ENCODE measurements at regions not wholly inside any gene's neighbourhood (a gene's known extent, or its start where the extent isn't known, plus 50 kb on each side); places are given as distances from the start of the nearest gene placed in this dataset.
"Not testable (repeated sequence)": the region's sequence is repeated elsewhere in the genome, so short reads cannot be mapped to it uniquely, and the experiment has no call there.

GRCh38 chr3:146382386-146382785 is 87.0 kb downstream of the PLSCR2 start:
- DNase-seq = no peak

DNA sequence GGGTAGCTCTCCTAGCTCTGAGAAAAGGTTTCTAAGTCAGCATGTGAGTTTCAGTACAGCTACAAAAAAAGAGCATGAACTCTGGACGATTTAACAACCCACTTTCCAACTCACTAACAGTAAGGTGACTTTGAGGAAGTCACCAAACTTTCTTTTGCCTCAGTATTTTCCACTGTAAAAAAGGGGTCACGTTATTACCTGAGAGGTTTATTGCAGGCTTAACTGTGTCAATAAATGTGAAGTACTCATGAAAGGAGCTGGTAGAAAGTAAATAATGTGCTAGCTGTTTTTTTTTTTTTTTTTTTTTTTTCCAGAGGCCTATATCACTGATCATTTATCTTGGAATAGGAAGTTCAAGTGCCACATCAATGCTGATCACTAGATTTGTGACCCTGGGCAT is 89.3 kb downstream of the PLSCR2 start:
- DNase-seq = no peak

- DNase-seq = no peak
Observed at GRCh38 chr3:146375219-146375618, 94.1 kb downstream of the PLSCR2 start.

- DNase-seq = no peak
Observed at GRCh38 chr3:146374146-146374545, 95.2 kb downstream of the PLSCR2 start.

GRCh38 chr3:146371902-146372301 is 97.5 kb downstream of the PLSCR2 start:
- no peak for DNase-seq

- no peak for DNase-seq
Observed at GRCh38 chr3:146368882-146369523, 100.4 kb downstream of the PLSCR2 start.

DNA sequence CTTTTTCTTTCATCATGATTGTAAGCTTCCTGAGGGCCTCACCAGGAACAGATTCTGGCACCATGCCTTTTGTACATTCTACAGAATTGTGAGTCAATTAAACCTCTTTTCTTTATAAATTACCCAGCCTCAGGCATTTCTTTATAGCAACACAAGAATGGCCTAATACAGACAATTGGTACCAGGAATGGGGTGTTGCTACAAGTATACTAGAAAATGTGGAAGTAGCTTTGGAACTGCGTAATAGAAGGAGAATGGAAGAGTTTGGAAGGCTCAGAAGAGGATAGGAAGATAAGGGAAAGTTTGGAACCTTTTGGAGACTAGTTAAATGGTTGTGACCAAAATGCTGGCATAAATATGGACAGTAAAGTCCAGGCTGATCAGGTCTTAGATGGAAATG is 108.9 kb upstream of the PLSCR4 start:
- DNase-seq = no peak

- DNase-seq = not testable (repeated sequence)
Observed at GRCh38 chr3:146354421-146354820, 103.5 kb upstream of the PLSCR4 start.

DNA sequence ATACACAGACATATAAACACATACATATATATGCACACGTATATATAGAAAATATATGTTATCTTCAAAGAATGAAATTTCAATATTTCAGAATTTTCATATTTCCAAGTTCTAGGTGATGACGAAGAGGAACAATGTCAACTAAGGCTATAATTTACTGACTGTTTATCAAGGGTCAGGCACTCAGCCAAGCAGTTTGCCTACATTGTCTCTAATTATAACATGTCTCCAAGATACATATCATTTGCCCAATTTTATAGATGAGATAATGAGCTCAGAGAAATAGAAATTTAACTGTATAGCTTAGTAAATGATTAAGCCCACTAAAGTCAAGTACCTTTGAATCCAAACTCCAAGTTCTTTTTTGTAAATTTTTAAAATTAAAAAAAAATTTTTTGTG is 99.9 kb upstream of the PLSCR4 start:
- peak; percentile 51 for DNase-seq

GRCh38 chr3:146345900-146346299 is 95.0 kb upstream of the PLSCR4 start:
- no peak for DNase-seq

DNA sequence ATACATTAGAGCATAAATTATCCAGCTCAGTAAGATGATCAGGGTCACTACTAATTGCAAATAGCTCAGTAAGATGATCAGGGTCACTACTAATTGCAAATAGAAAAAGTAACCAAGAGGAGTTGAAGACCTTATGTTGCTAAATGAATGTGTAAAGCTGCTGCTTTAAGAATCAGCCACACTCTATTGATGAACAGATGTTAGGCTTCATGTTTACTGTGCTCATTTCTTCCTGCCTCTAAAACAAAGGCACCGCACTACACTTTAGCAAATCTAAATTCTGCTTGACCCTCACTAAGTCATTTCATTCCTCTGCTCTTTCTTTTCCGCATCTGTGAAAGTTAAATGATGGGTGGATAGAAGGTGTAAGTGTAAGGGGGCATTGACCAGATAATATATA is 92.6 kb upstream of the PLSCR4 start:
- DNase-seq = no peak

DNA sequence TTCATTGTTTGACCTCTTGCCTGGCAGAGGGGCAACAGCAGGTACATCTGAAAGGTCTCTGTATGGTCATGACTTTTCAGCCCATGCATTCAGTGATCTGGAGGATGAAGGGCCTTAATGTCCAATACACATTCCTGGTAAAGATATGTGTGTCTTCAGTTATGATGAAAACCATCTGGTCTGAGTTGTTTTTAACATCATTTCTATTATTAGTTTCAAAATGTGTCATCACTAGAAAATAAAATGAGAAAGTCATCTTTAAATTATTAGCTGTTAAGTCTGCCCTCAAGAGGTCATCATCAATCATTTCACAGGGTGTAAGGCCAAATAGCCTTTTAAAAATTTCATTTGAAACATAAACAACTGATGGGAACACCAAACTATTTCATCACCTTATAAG is 92.1 kb upstream of the PLSCR4 start:
- DNase-seq = no peak

- DNase-seq = no peak
Observed at GRCh38 chr3:146339349-146339748, 88.4 kb upstream of the PLSCR4 start.

GRCh38 chr3:146337991-146338390 is 87.1 kb upstream of the PLSCR4 start:
- no peak for DNase-seq

DNA sequence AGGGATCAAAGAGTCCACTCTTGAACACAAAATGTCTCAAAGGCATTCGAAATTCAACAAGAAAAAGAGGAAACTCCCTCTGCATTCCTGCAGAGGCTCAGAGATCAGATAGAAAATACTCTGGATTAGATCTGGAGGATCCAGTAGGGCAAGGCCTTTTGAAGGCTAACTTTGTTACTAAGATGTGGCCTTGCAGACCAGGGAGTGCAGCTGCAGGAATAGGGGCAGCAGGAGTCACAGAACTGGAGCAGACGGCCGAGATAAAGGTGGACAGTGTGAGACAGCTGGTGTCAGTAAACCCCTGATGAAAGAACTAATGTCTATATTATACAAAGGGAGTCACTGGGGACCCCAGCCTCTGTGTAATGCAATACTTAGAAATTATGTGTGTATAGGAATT is 84.5 kb upstream of the PLSCR4 start:
- DNase-seq = no peak

- no peak for DNase-seq
Observed at GRCh38 chr3:146334151-146334550, 83.2 kb upstream of the PLSCR4 start.

DNA sequence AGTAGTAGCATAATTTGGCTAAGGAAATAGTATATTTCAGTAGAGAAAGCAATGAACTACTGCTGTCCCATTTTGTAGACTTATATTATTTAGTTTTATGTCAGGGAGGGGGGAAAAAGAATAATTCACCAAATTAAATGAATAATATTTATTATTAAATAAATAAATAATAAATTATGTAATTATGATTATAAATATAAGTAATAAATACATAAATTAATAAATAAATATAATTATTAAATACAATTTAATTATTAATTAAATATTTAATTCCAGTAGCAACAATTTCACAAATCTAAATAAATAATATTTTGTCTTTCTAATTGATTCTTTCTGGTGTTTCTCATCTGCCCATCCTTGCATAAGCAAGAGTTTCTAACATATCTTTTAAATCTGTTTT is 81.1 kb upstream of the PLSCR4 start:
- no peak for DNase-seq

DNA sequence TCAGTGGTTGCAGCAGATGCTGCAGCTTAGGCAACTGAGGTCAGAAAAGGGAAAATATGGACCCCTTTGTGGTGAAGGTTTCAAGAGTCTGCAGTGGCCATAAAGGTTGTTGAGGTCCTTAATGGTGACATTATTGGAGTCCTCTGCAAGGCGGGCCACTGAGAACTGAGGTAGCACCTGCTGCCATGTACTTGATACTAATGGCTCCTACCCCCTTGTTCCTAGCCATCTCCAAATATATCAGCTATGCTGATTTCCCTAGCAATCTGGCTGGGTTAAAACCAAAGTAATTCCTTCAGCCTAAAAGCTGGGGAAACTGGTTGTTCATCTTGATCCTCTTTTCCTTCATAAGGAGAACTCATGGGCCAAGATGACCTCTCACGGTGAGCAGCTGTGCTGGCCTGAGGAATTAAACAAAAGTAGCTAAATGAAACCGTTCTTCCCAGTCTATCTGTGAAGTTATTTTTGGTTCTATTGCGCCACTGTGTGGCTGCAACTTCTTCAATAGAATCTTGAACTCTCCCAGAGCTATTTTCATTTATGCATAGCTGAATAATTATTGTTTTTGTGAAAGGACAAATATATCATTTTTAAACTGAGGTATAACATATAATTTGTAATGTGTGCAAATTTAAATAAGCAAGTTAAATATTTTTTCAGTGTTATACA is 76.1 kb upstream of the PLSCR4 start:
- DNase-seq = no peak

GRCh38 chr3:146325170-146325569 is 74.3 kb upstream of the PLSCR4 start:
- no peak for DNase-seq

DNA sequence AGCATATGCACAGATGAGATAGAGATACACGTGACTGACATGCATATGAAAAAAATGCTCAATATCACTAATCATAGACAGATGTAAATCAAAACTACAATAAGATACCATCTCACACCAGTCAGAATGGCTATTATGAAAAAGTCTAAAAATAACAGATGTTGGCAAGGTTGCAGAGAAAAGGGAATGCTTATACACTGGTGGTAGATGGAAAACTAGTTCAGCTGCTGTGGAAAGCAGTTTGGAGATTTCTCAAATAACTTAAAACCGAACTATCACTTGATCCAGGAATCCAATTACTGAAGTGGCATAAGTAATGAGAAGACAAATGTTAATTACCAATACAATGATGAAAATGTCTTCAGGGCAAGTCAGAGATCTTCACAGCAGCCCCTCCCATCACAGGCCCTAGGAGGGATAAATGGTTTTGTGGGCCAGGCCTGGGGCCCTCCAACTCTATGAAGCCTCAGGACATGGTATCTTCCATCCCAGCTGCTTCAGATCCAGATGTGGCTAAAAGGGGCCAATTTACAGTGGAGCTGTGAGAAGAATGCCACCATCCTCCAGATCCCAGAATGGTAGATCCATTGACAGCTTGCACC is 71.4 kb upstream of the PLSCR4 start:
- DNase-seq = no peak

- DNase-seq = no peak
Observed at GRCh38 chr3:146314871-146315270, 64.0 kb upstream of the PLSCR4 start.

- no peak for DNase-seq
Observed at GRCh38 chr3:146313746-146314111, 62.8 kb upstream of the PLSCR4 start.

GRCh38 chr3:146313031-146313745 is 62.3 kb upstream of the PLSCR4 start:
- DNase-seq = no peak

DNA sequence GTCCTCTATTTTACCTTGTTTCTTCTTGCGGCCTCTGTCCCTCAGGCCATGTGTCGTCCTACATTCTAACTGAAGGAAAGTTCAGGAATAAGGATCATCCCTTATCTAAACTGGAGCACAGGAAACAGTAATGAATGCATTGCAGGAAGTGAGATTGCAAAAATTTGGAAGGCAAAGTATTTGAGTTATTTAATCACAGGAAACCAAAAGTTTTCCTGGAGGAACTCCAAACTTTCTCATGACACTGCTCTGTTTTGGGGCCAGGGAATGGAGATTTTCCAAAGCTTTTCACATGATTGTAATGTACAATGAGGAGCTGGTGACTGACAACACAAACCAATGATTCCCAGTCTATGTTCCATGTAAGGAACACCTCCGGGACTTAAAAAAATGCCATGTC is 57.8 kb upstream of the PLSCR4 start:
- DNase-seq = no peak

Measured in NCI-H2081 treated with DMSO at 0.1 percent for 48 hours (cell line).